Lower lobe of right lung (tissue), 2 donors: ENCODE measurements at regions not wholly inside any gene's neighbourhood (a gene's known extent, or its start where the extent isn't known, plus 50 kb on each side); places are given as distances from the start of the nearest gene placed in this dataset.

ENCODE experiments used
- ATAC-seq, 2 donors: fragments of 200-7000 bp; cut with Tn5 transposase; one replicate each; pipeline ENCODE4 v1.9.1; 2020 to 2022; ENCODE audit warnings: mild to moderate bottlenecking in 2 of 2, moderate library complexity in 2 of 2
- DNase-seq: peaks from one replicate; pipeline ENCODE4 v3.0.0-alpha.2; 2020
- H3K27ac ChIP-seq: fragments of 200-600 bp; one replicate; pipeline ENCODE4 v1.8.0; 2022
- H3K27me3 ChIP-seq: fragments of 200-600 bp; one replicate; pipeline ENCODE4 v1.8.0; 2022; ENCODE audit warnings: low read depth
- H3K36me3 ChIP-seq: fragments of 200-600 bp; one replicate; pipeline ENCODE4 v1.8.0; 2022; ENCODE audit warnings: mild to moderate bottlenecking
- H3K4me1 ChIP-seq: fragments of 200-600 bp; one replicate; pipeline ENCODE4 v1.8.0; 2022
- H3K4me3 ChIP-seq: fragments of 200-600 bp; one replicate; pipeline ENCODE4 v1.8.0; 2022; ENCODE audit warnings: mild to moderate bottlenecking
- H3K9me3 ChIP-seq: fragments of 200-600 bp; one replicate; pipeline ENCODE4 v1.8.0; 2022
- CTCF ChIP-seq: fragments of 200-600 bp; IDR thresholded peaks from one replicate; pipeline ENCODE4 v1.8.0; 2022; ENCODE audit warnings: antibody characterized with exemption, mild to moderate bottlenecking
- intact Hi-C: fragments of 100-400 bp; cut with DNase I; formaldehyde crosslinking; loops from one replicate; pipeline ENCODE4 v1.11.0; 2022
- donor health status: DM: no; HTN: yes; CAD: no; lungs with severe emphysema.

DNA sequence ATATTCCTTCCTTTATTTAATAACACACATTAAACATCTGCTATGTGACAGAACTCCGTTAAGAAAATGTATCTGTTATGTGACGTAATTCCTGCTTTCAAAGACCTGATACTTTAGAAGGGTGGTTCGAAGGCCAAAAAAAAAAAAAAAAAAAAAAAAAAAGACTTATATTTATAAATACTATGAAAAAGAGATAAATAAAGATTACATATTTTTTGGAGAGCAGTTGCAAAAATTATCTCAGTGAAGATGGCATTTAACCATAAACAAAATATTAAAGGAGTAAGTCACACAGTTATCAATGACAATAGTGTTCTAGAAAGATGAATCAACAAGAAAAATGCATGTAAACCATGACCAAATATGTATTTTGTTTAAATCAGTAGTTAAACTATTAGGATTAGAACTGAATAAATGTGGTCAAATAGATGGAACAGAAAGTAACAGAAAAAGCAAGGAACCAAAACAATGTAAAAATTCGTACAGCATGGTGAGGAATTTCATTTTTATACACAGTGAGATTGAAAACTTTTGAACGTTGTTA lies 612.3 kb upstream of the SLITRK5 start:
- ATAC-seq, result no peak
- Histone ChIP-seq H3K9me3 (no peaks in the 10 kb centered on the region), H3K4me1 (no peaks in the 10 kb centered on the region), H3K36me3 (no peaks in the 10 kb centered on the region), H3K27ac (no peak overlapping the region), H3K4me3 (no peak overlapping the region), H3K27me3 (no peaks in the 10 kb centered on the region)
- no peak for TF ChIP-seq CTCF
- intact Hi-C loops, result no loop called here
- no peak for DNase-seq

DNA sequence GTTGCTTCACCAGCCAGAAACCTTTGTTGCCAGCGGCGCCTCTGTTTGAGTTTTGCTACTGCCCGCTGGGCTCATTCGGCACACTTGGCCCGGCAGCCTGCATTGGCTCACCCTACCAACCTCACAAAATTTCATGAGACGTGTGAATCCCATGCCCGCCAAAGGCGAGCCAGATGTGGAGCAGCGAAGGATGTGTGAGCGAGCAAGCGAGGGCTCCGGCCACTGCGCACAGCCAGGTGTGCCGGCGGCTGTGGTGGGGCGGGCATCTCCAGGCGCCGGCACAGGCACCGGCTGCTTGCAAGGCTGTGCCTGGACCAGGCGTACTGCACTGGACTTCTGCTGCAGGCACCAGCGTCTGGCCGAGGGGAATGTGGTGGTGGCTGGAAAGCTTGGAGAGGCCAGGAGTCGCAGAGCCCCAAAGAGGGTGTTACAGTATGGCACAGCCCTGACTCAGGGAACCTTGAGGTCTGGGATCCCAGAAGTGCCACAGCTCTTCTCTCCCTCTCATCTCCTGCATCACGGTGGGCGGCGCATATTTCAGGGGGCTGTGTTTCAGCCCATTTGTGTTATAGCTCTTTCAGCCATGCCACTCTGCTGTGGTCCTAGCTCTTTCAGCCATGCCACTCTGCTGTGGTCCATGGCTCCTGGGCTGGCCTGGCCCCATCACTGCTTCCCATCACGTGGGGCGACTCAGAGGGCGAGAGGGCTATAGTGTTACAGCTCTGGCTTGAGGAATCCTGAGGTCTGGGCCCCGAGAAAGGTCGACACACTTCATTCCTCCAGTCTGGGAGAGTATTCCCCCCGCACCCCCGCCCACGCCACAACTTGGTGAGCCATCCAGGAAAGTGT lies 592.0 kb upstream of the SLITRK5 start:
- DNase-seq (no peak), ATAC-seq (peak; percentile 21 to 38)
- Histone ChIP-seq H3K27ac (no peak overlapping the region), H3K4me3 (no peak overlapping the region), H3K27me3 (no peaks in the 10 kb centered on the region), H3K36me3 (no peaks in the 10 kb centered on the region), H3K4me1 (no peaks in the 10 kb centered on the region), H3K9me3 (no peaks in the 10 kb centered on the region)
- no peak for TF ChIP-seq CTCF
- intact Hi-C loops, result no loop called here

DNA sequence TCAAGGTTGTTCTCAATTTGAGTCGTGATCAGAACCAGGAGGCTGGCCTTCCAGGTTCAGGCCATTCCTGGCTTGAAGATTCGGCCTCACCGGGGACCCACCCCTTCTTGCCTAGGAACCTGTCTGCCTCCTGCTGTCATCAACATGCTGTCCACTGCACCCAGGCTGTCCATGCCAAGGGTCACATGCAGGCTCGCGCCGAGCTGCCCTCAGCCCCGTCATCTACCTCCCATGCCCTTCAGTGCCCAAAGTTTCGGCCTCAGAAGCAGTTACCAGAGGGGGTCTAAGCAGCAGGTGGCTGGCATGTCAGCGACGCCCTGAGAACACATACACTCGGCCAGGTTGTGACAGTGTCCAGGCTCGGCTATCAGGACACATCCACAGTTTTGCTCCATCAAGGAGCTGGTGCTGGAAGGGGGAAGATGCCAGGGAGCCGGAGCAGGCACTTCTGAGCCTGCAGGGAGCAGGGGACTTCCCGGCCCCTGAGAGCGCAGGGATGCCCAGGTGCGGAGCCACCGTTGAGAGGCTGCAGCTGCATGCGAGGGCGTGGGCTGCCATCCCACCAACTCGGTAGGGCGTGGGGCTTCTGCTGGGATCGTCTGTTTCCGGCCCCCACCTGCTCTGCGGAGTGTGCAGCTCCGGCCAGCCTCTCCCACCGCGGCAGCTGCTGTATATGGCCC lies 590.9 kb upstream of the SLITRK5 start:
- DNase-seq, result no peak
- no peaks in the 10 kb centered on the region for H3K36me3 ChIP-seq

GRCh38 chr13:87084192-87084591 lies 587.0 kb upstream of the SLITRK5 start:
- H3K4me1 ChIP-seq, result no peaks in the 10 kb centered on the region
- H3K9me3 ChIP-seq, result no peaks in the 10 kb centered on the region
- no peak overlapping the region for H3K27ac ChIP-seq
- intact Hi-C loops, result no loop called here
- no peaks in the 10 kb centered on the region for H3K27me3 ChIP-seq
- H3K36me3 ChIP-seq, result no peaks in the 10 kb centered on the region
- no peak overlapping the region for H3K4me3 ChIP-seq
- DNase-seq, result no peak
- ATAC-seq, result no peak
- TF ChIP-seq CTCF, result no peak

More for the DNA sequence above, 590.9 kb upstream of the SLITRK5 start:
- no peak for TF ChIP-seq CTCF
- ATAC-seq, result peak in 1 of 2 donors; percentile 30
- Histone ChIP-seq H3K27me3 (no peaks in the 10 kb centered on the region), H3K4me1 (no peaks in the 10 kb centered on the region), H3K9me3 (no peaks in the 10 kb centered on the region), H3K27ac (no peak overlapping the region), H3K4me3 (no peak overlapping the region)
- intact Hi-C loops, result no loop called here

GRCh38 chr13:87087741-87088140 lies 583.4 kb upstream of the SLITRK5 start:
- TF ChIP-seq CTCF, result no peak
- Histone ChIP-seq H3K4me3 (no peak overlapping the region), H3K36me3 (no peaks in the 10 kb centered on the region), H3K9me3 (no peaks in the 10 kb centered on the region), H3K4me1 (no peaks in the 10 kb centered on the region), H3K27ac (no peak overlapping the region), H3K27me3 (no peaks in the 10 kb centered on the region)
- no peak for ATAC-seq
- DNase-seq, result no peak
- intact Hi-C loops, result no loop called here
